ENCODE measurements at regions not wholly inside any gene's neighbourhood (a gene's known extent, or its start where the extent isn't known, plus 50 kb on each side); places are given as distances from the start of the nearest gene placed in this dataset.

- no peak for FAIRE-seq
Observed at GRCh38 chr1:172895050-172895460, 155.7 kb downstream of the TNFSF18 start.

- FAIRE-seq: no peak
Observed at GRCh38 chr1:172895761-172896160, 155.0 kb downstream of the TNFSF18 start.

GRCh38 chr1:172897738-172898137 lies 153.0 kb downstream of the TNFSF18 start:
- FAIRE-seq: no peak

DNA sequence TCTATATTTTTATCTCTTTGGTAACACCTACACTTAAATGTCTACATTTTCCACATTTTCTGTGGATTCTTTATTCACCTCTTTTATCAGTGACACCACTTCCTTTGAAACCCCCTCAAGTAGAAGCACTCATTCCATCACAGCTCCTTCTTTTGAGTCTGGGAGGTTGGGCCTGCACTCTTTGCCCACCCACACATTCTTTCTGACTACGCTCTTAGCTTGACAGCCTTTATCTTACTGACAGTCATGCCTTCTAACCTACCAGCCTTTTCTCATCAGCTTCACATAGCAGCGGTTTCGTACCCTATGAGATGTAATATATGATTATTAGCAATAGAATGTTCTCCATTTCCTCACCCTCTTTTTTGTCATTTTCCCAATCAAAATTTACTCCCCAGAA lies 151.9 kb downstream of the TNFSF18 start:
- no peak for FAIRE-seq

GRCh38 chr1:172900376-172900997 lies 150.3 kb downstream of the TNFSF18 start:
- FAIRE-seq: no peak

DNA sequence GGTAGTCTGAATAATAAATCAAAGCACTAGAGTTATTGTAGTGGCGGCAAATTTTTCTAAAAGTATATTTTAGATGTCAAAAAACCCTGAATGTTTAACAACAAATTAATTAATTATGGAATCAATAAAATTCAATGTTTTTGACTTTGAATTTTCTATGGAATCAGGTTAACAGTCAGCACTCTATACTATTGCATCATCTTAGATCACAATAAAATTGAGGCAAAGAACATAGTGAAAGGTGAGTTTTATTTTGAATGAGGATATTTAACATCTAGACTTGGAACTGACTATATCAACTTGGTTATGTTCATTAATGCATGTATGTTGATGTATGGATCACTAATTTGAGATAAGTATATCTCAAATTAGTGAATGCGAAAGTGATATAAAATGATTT lies 148.5 kb downstream of the TNFSF18 start:
- no peak for FAIRE-seq

DNA sequence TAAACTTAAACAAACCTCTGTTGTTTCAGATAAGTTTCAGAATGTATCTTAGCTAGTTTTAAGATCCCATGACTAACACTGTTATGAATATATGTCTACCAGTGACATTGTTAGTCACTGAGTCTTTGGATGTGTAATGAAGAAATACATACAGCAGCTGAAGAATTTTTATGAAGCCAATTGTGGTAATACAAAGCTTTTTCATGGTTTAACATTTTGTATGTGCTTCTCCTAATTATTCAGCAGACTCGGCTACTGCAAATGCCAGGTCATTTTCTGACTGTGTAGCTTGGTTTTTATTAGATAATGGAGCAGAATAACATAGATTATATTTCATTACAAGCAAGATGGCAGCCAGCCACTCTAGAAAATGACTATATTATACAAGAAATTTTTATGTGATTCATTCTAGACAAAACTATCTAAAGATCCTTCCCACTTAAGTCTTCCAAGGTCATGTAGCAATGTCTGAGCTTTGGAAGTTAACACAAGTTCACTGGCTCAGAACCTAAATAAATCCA lies 147.8 kb downstream of the TNFSF18 start:
- no peak for FAIRE-seq

DNA sequence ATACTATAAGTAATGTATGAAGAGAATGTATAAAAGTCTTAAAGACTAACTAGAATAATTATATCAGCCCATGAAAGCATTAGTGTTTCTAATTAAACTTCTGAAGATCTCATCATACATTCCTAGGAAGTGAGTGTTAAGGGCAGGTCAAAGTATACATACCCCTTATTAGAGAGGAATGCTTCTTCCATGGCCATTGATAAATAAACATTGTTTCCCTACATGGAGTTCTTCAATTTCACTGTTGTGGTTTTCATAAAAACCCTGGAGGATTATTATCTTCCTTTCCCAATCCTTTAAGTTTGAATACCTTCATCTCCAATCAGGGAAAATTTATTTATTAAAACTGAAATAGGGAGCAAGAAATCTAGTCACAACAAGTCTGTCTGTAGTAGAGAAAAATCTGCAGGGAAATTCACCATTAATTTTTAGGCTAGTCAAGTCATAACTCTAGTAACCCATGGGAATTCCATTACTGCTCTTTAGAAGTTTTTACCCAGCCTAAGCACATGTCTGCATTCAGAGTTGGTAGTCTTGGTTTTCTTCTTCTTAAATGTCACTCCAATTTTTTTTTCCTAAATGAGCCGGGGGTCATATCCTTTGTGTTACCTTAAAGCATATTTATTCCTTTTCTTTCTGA lies 147.0 kb downstream of the TNFSF18 start:
- FAIRE-seq: no peak

- no peak for FAIRE-seq
Observed at GRCh38 chr1:172905452-172905851, 145.3 kb downstream of the TNFSF18 start.

DNA sequence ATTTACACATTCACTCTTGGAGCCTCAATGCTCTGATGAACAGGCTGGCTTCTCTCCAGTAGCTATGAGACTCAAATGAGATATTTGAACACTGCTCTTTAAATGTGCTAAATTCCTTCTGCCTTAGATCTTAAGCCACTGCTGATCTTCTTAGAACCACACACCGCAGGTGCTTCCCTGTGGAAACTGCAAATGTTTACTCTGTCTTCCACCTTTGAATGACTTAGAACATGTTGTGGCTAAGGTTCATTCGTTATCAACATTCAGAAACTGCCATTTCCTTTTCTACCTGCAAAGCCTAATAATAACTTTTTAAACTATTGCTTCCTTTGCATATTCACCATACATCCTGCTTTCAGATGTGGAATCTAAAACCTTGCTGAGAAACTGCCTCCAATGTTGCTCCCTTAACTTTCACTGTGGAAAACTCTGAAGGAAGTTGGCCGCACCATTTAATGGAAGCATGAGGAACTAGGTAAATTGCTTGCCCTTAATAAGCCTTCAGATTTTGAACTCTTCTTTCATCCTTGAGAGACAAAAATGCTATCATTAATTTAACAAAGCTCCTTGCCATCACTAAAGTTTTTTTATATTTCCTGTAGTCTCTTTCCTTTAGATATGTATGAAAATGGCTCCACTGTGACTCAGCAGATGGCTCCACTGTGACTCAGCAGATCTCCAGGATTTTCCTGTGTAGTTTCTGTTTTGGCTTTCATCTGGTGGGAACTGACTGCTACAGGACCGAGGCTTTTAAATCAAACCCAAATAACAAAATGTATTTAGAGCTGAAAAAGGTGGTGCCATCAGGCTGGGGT lies 143.8 kb downstream of the TNFSF18 start:
- no peak for FAIRE-seq

GRCh38 chr1:172907834-172908326 lies 142.9 kb downstream of the TNFSF18 start:
- FAIRE-seq: no peak

GRCh38 chr1:172909606-172910326 lies 141.0 kb downstream of the TNFSF18 start:
- no peak for FAIRE-seq

- FAIRE-seq: no peak
Observed at GRCh38 chr1:172912765-172913260, 137.9 kb downstream of the TNFSF18 start.

DNA sequence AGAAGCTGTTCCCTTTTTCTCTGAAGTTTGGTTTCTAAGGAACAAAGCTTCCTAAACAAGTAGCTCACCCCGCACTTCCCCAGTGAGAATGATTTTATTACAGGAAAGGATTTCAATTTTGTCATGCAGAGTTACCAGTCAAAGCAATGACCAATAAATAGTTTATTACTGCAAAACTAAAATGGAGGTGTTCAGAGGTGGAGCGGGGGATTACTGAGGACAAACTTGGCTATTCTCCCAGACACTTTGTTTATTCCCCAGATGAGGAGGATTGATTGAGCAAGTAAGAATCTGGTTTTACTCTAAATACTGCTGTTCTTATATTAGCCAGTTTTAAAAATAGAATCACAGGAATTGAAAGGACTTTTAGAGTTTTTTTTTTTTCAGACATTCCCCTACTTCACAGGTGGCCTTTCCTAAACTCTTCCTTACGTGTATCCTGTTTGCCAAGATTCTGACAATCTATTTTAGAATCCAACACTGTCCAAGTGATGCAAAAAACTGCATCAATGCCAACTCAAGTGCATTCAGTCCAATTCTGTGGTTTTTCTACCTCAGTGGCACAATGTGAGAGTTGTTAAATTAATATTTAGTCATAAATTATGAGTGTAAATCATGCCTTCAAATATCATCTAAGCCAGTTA lies 136.1 kb downstream of the TNFSF18 start:
- FAIRE-seq: no peak

DNA sequence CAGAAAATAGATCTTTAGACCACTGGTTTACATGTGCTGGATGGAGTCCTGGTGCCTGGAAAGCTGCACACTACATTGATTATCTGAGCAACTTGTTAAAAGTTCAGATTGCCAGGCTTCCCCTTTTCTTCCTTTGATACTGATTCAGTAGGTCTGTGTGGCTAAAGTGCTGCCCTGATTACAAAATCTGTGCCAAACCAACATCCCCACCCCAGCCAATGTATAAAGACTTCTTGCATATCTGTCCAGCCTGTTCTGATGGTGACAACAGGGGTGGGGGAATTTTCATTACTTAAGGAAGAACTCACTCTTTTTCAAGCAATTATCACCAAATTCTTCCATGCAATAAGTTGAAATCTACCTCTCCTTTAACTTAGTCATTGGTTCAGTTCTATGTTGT lies 135.5 kb downstream of the TNFSF18 start:
- no peak for FAIRE-seq

GRCh38 chr1:172916116-172916515 lies 134.6 kb downstream of the TNFSF18 start:
- FAIRE-seq: no peak

GRCh38 chr1:172917972-172918371 lies 132.8 kb downstream of the TNFSF18 start:
- no peak for FAIRE-seq

DNA sequence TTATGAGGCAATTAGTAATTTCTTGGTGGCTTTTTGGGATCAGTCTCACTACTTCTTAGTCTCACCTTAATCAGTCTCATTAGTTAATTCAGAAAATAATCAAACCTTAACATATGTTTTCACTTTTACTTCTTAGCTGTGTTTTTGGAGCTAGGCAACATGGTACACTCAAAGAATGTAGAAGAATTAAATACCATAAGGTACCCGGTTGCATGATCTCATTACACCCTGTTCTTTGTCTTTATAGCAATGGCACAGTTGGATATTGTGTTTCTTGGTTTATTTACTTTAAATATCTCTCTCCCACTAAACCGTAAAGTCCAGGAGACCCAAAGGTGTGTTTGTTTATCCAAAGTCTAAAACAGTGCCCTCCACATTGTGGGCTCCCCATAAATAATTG lies 132.3 kb downstream of the TNFSF18 start:
- FAIRE-seq: no peak

- no peak for FAIRE-seq
Observed at GRCh38 chr1:172926070-172926469, 124.7 kb downstream of the TNFSF18 start.

GRCh38 chr1:172928412-172928811 lies 122.3 kb downstream of the TNFSF18 start:
- no peak for FAIRE-seq

DNA sequence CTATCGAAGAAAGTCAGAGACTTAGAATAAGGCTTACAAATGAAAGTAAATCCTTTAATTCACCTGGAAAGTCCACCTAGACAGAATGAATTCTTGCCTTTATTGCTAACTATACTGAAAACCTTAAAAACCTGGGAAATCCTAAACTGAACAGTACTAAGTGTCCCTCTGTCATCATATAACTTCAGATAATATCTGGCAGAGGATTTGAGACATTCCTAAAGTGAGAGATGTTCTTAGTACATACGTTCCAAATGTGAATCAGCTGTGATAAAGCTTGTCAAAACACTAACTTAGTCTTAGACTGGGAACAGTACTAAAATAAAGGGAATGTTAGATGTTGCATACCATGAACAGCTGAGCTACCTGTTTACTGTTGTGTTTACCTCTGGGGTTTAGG lies 121.7 kb downstream of the TNFSF18 start:
- no peak for FAIRE-seq

GRCh38 chr1:172930142-172930541 lies 120.6 kb downstream of the TNFSF18 start:
- no peak for FAIRE-seq

All from colon (tissue), 2 donors.